ENCODE measurements at regions not wholly inside any gene's neighbourhood (a gene's known extent, or its start where the extent isn't known, plus 50 kb on each side); places are given as distances from the start of the nearest gene placed in this dataset.

- TF ChIP-seq CENPX (CRISPR knock-in tag; IDR thresholded peaks at IDR 0.05) = no peak
- no peak for TF ChIP-seq ZNF7 (CRISPR knock-in tag; IDR thresholded peaks at IDR 0.05)
- TF ChIP-seq ZNF124 (CRISPR knock-in tag; IDR thresholded peaks at IDR 0.05) = no peak
- no peak for TF ChIP-seq STAT6 (CRISPR knock-in tag; IDR thresholded peaks at IDR 0.05; ENCODE audit: borderline replicate concordance)
- TF ChIP-seq, protein P1, sequence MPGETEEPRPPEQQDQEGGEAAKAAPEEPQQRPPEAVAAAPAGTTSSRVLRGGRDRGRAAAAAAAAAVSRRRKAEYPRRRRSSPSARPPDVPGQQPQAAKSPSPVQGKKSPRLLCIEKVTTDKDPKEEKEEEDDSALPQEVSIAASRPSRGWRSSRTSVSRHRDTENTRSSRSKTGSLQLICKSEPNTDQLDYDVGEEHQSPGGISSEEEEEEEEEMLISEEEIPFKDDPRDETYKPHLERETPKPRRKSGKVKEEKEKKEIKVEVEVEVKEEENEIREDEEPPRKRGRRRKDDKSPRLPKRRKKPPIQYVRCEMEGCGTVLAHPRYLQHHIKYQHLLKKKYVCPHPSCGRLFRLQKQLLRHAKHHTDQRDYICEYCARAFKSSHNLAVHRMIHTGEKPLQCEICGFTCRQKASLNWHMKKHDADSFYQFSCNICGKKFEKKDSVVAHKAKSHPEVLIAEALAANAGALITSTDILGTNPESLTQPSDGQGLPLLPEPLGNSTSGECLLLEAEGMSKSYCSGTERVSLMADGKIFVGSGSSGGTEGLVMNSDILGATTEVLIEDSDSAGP (CRISPR knock-in tag; IDR thresholded peaks at IDR 0.05; ENCODE audit: borderline replicate concordance) = no peak
- TF ChIP-seq ZNF17 (CRISPR knock-in tag; IDR thresholded peaks at IDR 0.05) = no peak
- TF ChIP-seq RAD21 (CRISPR knock-in tag; IDR thresholded peaks at IDR 0.05) = no peak
Observed at GRCh38 chr9:72445306-72445995, 76.0 kb upstream of the TMC1 start (continued).

DNA sequence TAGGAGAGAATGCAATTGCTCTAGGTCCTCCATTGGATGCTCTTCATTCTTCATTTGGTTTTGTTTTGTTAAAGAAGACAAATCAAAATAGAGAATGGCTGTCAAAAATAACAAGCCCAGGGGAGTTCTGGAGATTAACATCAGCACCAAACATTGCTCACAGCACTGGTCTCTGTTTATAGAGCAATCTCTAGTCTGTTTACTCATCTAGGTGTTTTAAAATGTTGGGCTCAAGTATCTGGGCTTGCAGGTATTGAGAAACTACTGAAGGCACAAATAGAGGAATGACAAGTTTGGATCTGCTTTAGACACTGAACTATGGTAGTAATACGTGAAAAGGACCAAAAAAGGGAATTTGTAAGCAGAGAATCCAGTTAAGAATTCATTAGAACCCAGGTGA lies 77.0 kb upstream of the TMC1 start:
- WGBS (ENCODE audit: low lambda C conversion rate) = 0% methylated on average over 1 of the region's 1 CpG
- no peak for ATAC-seq
- H3K9me3 ChIP-seq (ENCODE audit: low read length) = no peaks in the 10 kb centered on the region
- TF ChIP-seq BRCA1 (CRISPR knock-in tag; IDR thresholded peaks at IDR 0.05) (no peak), ATF7 (IDR thresholded peaks at IDR 0.05) (no peak), ATF7 (CRISPR knock-in tag; IDR thresholded peaks at IDR 0.05) (no peak), ZNF777 (CRISPR knock-in tag; IDR thresholded peaks at IDR 0.05) (no peak), PCBP1 (IDR thresholded peaks at IDR 0.05; ENCODE audit: borderline replicate concordance, low read depth, low read length) (no peak), SIX1 (CRISPR knock-in tag; IDR thresholded peaks at IDR 0.05; ENCODE audit: borderline replicate concordance) (no peak)
- TF ChIP-seq, protein P2, sequence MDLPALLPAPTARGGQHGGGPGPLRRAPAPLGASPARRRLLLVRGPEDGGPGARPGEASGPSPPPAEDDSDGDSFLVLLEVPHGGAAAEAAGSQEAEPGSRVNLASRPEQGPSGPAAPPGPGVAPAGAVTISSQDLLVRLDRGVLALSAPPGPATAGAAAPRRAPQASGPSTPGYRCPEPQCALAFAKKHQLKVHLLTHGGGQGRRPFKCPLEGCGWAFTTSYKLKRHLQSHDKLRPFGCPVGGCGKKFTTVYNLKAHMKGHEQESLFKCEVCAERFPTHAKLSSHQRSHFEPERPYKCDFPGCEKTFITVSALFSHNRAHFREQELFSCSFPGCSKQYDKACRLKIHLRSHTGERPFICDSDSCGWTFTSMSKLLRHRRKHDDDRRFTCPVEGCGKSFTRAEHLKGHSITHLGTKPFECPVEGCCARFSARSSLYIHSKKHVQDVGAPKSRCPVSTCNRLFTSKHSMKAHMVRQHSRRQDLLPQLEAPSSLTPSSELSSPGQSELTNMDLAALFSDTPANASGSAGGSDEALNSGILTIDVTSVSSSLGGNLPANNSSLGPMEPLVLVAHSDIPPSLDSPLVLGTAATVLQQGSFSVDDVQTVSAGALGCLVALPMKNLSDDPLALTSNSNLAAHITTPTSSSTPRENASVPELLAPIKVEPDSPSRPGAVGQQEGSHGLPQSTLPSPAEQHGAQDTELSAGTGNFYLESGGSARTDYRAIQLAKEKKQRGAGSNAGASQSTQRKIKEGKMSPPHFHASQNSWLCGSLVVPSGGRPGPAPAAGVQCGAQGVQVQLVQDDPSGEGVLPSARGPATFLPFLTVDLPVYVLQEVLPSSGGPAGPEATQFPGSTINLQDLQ (CRISPR knock-in tag; IDR thresholded peaks at IDR 0.05) = no peak
- TF ChIP-seq, protein P3, sequence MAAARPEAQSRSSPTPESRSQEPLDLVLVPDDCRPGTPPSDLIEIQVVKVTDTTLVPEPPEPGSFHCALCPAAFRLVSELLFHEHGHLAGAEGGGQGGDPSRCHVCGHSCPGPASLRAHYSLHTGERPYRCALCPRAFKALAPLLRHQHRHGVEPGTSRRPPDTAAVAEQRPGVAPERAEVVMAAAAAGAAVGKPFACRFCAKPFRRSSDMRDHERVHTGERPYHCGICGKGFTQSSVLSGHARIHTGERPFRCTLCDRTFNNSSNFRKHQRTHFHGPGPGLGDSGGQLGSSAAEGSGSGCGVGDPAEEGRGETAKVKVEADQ (CRISPR knock-in tag; IDR thresholded peaks at IDR 0.05; ENCODE audit: borderline replicate concordance) = no peak

More for the DNA sequence above, 77.0 kb upstream of the TMC1 start:
- Histone ChIP-seq H2AFZ (ENCODE audit: low read length) (no peak overlapping the region), H3K4me1 (ENCODE audit: insufficient read depth, low read length) (peaks cover 6% of the 10 kb centered on the region; the same call in 1 of the 2 replicates), H3K4me3 (replicated peaks in 1 of 3; ENCODE audit: insufficient read depth in 1 of 3, low read depth in 2 of 3, low read length in 3 of 3) (no peak overlapping the region), H3K9ac (ENCODE audit: insufficient read depth, low read depth, low read length) (no peak overlapping the region), H3K79me2 (ENCODE audit: insufficient read depth, low read length) (no peaks in the 10 kb centered on the region), H3K36me3 (replicated peaks in 1 of 2; ENCODE audit: control insufficient read depth in 1 of 2, insufficient read depth in 2 of 2, low read length in 2 of 2) (no peaks in the 10 kb centered on the region), H3K4me2 (ENCODE audit: low read depth, low read length) (no peak overlapping the region), H3K27ac (ENCODE audit: extremely low read length, insufficient read depth, low read length) (no peak overlapping the region), H3K27me3 (ENCODE audit: control insufficient read depth in 1 of 2, insufficient read depth in 2 of 2, low read length in 2 of 2) (no peaks in the 10 kb centered on the region), H4K20me1 (ENCODE audit: insufficient read depth, low read length) (no peaks in the 10 kb centered on the region)
- in situ Hi-C loops (cut with HindIII; ENCODE audit: extremely low pct_ligation_motif_present, low pct_unique_long_range_greater_than_20kb) (no loop called here), intact Hi-C loops (cut with micrococcal nuclease; ENCODE audit: unreplicated experiment) (loop anchor here (5.0 kb wide), 1 partner anchor 152 kb away; no protein-coding TSS in a partner anchor)
- FAIRE-seq = no peak
- DNase-seq (ENCODE audit: low spot score) = no peak
- BruUV-seq (replicated peaks) = no TSS peak
- ChIA-PET CTCF (ENCODE audit: low intra/inter-chr PET ratio, low total read pairs) (no interaction called here), POLR2A (interaction anchor here (1.7 kb wide), 1 partner anchor 79 kb away, joined by 9 read pairs; the partner anchor contains the start of gene ZFAND5)
